ENCODE measurements at regions not wholly inside any gene's neighbourhood (a gene's known extent, or its start where the extent isn't known, plus 50 kb on each side); places are given as distances from the start of the nearest gene placed in this dataset.

DNA sequence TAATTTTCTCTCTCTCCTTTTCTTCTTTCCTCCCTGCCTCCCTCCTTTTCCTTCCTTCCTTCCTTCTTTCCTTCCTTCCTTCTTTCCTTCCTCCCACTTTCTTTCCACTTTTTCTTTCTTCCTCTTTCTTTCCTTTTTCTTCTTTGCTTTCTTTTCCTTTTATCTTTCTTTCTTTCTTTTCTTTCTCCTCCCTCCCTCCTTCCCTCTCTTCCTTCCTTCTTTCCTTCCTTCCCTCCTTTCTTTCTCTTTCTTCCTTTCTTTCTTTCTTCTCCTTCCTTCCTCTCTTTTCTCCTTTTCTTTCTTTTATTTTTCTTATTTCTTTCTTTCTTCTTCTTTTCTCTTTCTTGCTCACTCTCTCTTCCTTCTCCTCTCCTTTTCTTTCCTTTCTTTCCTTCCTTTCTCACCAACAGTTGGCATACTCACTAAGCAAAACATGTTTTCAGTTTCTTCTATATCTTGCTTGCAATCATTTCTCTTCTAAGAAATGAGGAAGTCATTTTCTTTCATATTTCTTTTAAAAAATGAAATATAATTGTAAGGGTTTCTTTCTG, 97.1 kb upstream of the MAF start:
- TF ChIP-seq, protein P1, sequence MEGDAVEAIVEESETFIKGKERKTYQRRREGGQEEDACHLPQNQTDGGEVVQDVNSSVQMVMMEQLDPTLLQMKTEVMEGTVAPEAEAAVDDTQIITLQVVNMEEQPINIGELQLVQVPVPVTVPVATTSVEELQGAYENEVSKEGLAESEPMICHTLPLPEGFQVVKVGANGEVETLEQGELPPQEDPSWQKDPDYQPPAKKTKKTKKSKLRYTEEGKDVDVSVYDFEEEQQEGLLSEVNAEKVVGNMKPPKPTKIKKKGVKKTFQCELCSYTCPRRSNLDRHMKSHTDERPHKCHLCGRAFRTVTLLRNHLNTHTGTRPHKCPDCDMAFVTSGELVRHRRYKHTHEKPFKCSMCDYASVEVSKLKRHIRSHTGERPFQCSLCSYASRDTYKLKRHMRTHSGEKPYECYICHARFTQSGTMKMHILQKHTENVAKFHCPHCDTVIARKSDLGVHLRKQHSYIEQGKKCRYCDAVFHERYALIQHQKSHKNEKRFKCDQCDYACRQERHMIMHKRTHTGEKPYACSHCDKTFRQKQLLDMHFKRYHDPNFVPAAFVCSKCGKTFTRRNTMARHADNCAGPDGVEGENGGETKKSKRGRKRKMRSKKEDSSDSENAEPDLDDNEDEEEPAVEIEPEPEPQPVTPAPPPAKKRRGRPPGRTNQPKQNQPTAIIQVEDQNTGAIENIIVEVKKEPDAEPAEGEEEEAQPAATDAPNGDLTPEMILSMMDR (IDR thresholded peaks at IDR 0.05; ENCODE audit: low read depth, low read length): no peak
- no peak for DNase-seq (ENCODE audit: low read depth in 2 of 2)
- no peak overlapping the region for H3K4me3 ChIP-seq (replicated peaks in 1 of 2; ENCODE audit: low read depth in 2 of 2, low read length in 2 of 2)

DNA sequence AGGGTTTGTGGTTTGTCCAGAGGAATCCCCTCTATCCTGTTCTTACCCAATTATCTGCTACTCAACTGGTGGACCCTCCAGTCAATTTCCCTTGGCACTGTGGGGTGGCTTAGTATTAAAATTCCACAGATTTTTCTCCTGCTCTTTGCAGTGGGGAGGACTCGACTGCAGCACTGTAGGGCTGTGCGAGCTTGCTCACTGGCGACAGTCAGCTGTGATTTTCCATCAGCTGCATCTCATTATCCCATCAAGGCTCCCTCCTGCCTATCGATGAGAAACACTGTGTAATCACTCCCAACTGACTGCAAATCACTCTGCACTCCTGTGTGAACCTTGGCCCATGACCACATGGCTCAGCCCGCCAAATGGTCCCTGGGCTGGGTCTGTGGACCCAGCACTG, 90.5 kb upstream of the MAF start:
- no peak for DNase-seq (ENCODE audit: low read depth in 2 of 2)
- TF ChIP-seq, protein P1 (IDR thresholded peaks at IDR 0.05; ENCODE audit: low read depth, low read length): no peak

GRCh38 chr16:79690159-79690558, 89.6 kb upstream of the MAF start:
- peak in 1 of 2 donors; percentile 23 for DNase-seq (ENCODE audit: low read depth in 2 of 2)
- H3K4me3 ChIP-seq (replicated peaks in 1 of 2; ENCODE audit: low read depth in 2 of 2, low read length in 2 of 2): no peak overlapping the region
- TF ChIP-seq, protein P1 (IDR thresholded peaks at IDR 0.05; ENCODE audit: low read depth, low read length): no peak

More for the DNA sequence above, 90.5 kb upstream of the MAF start:
- no peak overlapping the region for H3K4me3 ChIP-seq (replicated peaks in 1 of 2; ENCODE audit: low read depth in 2 of 2, low read length in 2 of 2)

DNA sequence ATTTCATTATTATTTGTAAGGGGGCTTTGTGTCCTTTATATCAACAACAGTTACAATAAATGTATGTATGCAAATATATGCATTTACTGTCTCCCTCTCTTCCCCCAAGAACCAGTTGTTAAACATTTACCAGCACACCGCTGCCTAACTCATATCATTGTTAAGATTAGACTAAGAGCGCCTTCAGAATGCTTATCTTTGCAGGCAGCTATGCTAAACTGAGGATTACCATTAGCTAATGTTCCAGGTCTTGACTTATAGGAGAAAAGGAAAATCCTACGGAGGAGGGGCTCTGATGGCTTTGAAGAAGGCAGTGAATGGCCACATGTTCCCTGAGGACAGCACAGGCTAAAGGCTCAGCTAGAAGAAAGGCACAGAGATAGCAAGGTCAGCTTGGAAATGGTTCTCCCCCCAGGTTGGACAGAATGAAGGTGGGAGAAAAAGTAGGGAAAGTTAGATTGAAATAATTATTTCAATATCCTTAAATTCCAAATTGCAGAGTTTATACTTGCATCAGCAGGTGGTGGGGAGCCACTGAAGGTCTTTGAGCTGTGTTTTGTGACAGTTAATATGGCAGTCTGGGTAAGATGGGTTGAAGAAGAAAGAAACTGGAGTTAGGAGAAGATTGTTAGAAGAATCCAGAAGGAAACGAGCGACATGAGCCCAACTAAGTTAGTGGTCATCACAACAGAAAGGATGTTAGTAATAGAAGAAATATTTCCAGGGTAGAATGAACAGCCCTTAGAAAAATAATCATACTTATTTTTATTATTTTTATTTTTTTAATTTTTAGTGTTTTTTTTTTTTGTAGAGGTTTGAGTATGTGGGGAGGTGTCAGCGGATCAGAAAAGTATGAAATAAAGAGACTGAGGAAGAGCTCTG, 87.0 kb upstream of the MAF start:
- TF ChIP-seq, protein P1 (IDR thresholded peaks at IDR 0.05; ENCODE audit: low read depth, low read length): no peak
- H3K4me3 ChIP-seq (replicated peaks in 1 of 2; ENCODE audit: low read depth in 2 of 2, low read length in 2 of 2): no peak overlapping the region
- peak in 1 of 2 donors; percentile 28 for DNase-seq (ENCODE audit: low read depth in 2 of 2)

DNA sequence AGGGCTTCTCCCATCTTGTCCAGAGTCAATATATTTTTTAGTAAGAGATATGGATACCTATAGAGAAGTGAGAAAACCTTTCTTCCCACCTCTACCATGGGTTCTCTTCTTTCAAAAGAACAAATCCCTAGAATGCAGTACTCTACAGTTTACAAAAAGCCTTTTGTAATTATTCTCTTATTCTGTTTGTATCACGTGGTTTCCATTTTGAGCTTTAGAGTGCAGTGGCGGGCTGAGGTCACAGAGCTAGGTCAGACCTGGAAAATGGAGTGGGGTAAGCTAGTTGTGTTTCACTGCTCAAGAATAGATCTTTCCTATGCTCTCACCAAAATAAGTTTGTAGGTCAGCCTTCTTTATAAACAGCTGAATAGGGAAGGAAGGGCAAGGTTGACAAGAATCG, 85.3 kb upstream of the MAF start:
- DNase-seq (ENCODE audit: low read depth in 2 of 2): no peak
- no peak overlapping the region for H3K4me3 ChIP-seq (replicated peaks in 1 of 2; ENCODE audit: low read depth in 2 of 2, low read length in 2 of 2)
- TF ChIP-seq, protein P1 (IDR thresholded peaks at IDR 0.05; ENCODE audit: low read depth, low read length): no peak

- TF ChIP-seq, protein P1 (IDR thresholded peaks at IDR 0.05; ENCODE audit: low read depth, low read length): no peak
- DNase-seq (ENCODE audit: low read depth in 2 of 2): no peak
- H3K4me3 ChIP-seq (replicated peaks in 1 of 2; ENCODE audit: low read depth in 2 of 2, low read length in 2 of 2): no peak overlapping the region
Measured at GRCh38 chr16:79679334-79679733, 78.8 kb upstream of the MAF start.
